ENCODE measurements at regions not wholly inside any gene's neighbourhood (a gene's known extent, or its start where the extent isn't known, plus 50 kb on each side); places are given as distances from the start of the nearest gene placed in this dataset.

DNA sequence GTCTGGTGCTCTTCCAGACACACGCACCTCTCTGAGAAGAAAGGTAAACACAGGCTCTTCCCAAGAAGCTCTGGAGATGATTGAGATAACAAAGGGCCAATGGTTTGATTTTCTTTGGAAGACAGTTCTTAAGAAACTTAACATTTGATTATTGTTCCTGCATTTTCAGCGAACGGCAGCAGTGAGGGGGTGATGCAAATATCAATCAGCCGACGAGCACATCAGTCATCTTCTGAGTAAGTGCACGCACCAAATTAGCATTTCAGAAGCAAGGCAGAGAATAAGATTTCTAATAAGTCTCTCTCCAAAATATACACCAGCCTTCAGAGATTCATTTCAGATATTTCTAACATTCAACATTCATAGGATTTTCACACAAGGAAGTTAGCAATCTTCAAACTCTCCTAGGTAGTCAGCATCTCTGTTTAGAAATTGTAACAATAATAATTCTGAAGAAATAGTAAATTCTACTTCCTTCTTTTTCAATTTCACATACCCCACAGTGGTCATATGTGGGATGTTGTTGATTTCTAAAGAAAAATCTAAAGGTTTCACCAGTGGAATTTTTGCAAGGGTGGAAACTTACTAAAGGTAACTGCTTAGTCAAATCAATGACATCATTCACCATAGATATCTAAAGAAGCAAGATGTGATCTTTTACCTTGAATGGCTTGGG is 250.3 kb downstream of the SEC61B start:
- no peak for TF ChIP-seq POLR2A (IDR thresholded peaks at IDR 0.05)
- TF ChIP-seq, protein P1, sequence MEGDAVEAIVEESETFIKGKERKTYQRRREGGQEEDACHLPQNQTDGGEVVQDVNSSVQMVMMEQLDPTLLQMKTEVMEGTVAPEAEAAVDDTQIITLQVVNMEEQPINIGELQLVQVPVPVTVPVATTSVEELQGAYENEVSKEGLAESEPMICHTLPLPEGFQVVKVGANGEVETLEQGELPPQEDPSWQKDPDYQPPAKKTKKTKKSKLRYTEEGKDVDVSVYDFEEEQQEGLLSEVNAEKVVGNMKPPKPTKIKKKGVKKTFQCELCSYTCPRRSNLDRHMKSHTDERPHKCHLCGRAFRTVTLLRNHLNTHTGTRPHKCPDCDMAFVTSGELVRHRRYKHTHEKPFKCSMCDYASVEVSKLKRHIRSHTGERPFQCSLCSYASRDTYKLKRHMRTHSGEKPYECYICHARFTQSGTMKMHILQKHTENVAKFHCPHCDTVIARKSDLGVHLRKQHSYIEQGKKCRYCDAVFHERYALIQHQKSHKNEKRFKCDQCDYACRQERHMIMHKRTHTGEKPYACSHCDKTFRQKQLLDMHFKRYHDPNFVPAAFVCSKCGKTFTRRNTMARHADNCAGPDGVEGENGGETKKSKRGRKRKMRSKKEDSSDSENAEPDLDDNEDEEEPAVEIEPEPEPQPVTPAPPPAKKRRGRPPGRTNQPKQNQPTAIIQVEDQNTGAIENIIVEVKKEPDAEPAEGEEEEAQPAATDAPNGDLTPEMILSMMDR (IDR thresholded peaks at IDR 0.05), result no peak
